AG04450 (cell line): ENCODE measurements at regions not wholly inside any gene's neighbourhood (a gene's known extent, or its start where the extent isn't known, plus 50 kb on each side); places are given as distances from the start of the nearest gene placed in this dataset.
"Not testable (repeated sequence)": the region's sequence is repeated elsewhere in the genome, so short reads cannot be mapped to it uniquely, and the experiment has no call there.

Source experiments
- CTCF ChIA-PET: fragments of 300-600, 350-600 bp; formaldehyde crosslinking; extraction: SDS; loops from one replicate; lab custom pipeline; 2022; ENCODE audit warnings: antibody characterized with exemption, inconsistent platforms; lab: Charles Lee
- POLR2A ChIA-PET: fragments of 350-600 bp; formaldehyde crosslinking; extraction: SDS; loops from one replicate; lab custom pipeline; 2021; ENCODE audit warnings: antibody characterized with exemption, inconsistent platforms; lab: Yijun Ruan, JAX
- DNase-seq: peaks from one replicate; pipeline ENCODE4 v3.0.0-alpha.2; 2011; ENCODE audit warnings: low read depth, low spot score
- H3K27ac ChIP-seq: one replicate; pipeline ENCODE4 v1.5.1; 2012; ENCODE audit warnings: low read depth, low read length, control low read depth
- H3K27me3 ChIP-seq: one replicate; pipeline ENCODE4 v1.6.0; 2012; ENCODE audit warnings: low read length; ENCODE audit not compliant: control insufficient read depth, insufficient read depth
- H3K4me3 ChIP-seq: 2 replicates; pipeline ENCODE4 v1.5.1; 2011; ENCODE audit warnings: mild to moderate bottlenecking, low read depth, low read length, control low read depth
- H3K9me3 ChIP-seq: 2 replicates; pipeline ENCODE4 v1.5.1; 2012; ENCODE audit warnings: low read length; ENCODE audit not compliant: control insufficient read depth, insufficient read depth
- TF ChIP-seq, protein P1 (sequence below): IDR thresholded peaks from 2 replicates; pipeline ENCODE4 v1.5.1; 2011; ENCODE audit warnings: low read depth, low read length, control low read depth, inconsistent platforms

DNA sequence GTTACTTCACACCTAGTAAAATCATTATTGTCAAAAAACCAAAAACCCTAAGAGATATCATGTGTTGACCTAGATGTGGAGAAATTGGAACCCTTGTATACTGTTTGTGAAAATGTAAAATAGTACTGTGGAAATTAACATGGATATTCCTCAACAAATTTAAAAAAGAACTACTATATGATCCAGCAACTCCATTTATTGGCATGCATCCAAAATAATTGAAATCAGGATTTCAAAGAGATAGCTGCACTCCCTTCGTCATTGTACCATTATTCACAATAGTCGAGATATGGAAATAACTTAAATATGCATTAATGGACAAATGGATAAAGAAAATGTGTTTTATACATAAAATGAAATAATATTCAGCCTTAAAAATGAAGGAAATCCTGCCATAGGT lies 105.3 kb upstream of the ZC3H15 start:
- H3K27ac ChIP-seq: no peak overlapping the region
- H3K27me3 ChIP-seq: no peaks in the 10 kb centered on the region
- no peak for DNase-seq
- CTCF ChIA-PET: no interaction called here
- POLR2A ChIA-PET: no interaction called here
- H3K4me3 ChIP-seq: no peak overlapping the region
- TF ChIP-seq, protein P1, sequence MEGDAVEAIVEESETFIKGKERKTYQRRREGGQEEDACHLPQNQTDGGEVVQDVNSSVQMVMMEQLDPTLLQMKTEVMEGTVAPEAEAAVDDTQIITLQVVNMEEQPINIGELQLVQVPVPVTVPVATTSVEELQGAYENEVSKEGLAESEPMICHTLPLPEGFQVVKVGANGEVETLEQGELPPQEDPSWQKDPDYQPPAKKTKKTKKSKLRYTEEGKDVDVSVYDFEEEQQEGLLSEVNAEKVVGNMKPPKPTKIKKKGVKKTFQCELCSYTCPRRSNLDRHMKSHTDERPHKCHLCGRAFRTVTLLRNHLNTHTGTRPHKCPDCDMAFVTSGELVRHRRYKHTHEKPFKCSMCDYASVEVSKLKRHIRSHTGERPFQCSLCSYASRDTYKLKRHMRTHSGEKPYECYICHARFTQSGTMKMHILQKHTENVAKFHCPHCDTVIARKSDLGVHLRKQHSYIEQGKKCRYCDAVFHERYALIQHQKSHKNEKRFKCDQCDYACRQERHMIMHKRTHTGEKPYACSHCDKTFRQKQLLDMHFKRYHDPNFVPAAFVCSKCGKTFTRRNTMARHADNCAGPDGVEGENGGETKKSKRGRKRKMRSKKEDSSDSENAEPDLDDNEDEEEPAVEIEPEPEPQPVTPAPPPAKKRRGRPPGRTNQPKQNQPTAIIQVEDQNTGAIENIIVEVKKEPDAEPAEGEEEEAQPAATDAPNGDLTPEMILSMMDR: no peak
- peaks cover 3% of the 10 kb centered on the region; the same call in 1 of the 2 replicates for H3K9me3 ChIP-seq

DNA sequence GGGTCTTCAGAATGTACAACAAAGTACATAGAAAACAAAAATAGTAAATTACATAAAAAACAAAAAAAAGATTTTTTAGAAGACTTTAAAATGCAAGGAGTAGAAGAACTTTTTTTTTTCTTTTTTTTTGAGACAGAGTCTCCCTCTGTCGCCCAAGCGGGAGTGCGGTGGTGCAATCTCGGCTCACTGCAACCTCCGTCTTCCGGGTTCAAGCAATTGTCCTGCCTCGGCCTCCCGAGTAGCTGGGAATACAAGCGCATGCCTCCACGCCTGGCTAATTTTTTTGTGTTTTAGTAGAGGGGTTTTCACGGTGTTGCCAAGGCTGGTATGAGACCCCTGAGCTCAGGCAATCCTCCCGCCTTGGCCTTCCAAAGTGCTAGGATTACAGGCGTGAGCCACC lies 104.5 kb upstream of the ZC3H15 start:
- DNase-seq: no peak
- peaks cover 6% of the 10 kb centered on the region; the same call in 1 of the 2 replicates for H3K9me3 ChIP-seq
- H3K27ac ChIP-seq: no peak overlapping the region
- H3K27me3 ChIP-seq: no peaks in the 10 kb centered on the region
- no peak overlapping the region for H3K4me3 ChIP-seq
- TF ChIP-seq, protein P1: no peak
- CTCF ChIA-PET: no interaction called here
- POLR2A ChIA-PET: no interaction called here

DNA sequence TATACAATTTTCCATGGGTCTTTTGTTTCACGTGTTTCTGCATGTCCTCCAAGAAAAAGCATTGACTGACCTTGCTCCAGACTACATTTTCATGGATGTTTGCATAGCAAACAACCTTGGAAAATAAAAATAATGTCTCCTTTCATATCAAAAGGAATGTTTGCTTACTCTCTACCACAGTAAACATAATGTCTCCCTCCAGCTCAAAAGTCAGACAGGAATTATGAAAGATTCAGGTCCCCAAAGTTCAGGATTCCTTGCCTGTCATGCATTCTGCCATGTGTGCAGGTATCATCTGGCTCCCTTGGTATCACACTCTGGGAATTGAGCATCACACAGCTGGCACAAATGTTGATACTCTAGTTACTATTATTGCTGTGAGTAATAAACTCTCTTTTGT lies 103.1 kb upstream of the ZC3H15 start:
- POLR2A ChIA-PET: no interaction called here
- DNase-seq: no peak

DNA sequence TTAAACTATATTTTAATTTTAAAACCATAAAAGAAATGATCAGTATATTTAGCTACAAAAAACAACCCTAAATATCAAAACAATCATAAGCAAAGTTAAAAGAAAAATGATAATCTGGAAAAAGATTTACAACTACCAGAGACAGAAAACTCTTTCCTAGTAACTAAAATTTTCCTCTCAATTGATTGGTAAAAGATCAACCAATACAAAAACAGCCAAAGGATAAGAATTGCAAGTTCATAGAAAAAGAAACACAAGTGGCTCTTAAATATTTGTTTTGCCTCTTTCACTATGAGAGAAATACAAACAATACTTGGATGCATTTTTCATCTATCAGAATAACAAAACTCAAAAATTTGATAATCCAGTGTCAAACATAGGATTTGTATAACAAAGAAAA lies 101.8 kb upstream of the ZC3H15 start:
- ChIA-PET CTCF (no interaction called here), POLR2A (no interaction called here)
- Histone ChIP-seq H3K4me3 (no peak overlapping the region), H3K27ac (no peak overlapping the region), H3K9me3 (peaks cover 6% of the 10 kb centered on the region; the same call in 1 of the 2 replicates), H3K27me3 (no peaks in the 10 kb centered on the region)
- TF ChIP-seq, protein P1: no peak
- no peak for DNase-seq

More for the DNA sequence above, 103.1 kb upstream of the ZC3H15 start:
- no peaks in the 10 kb centered on the region for H3K27me3 ChIP-seq
- H3K4me3 ChIP-seq: no peak overlapping the region
- CTCF ChIA-PET: no interaction called here
- H3K27ac ChIP-seq: no peak overlapping the region
- TF ChIP-seq, protein P1: no peak
- peaks cover 6% of the 10 kb centered on the region; the same call in 1 of the 2 replicates for H3K9me3 ChIP-seq

DNA sequence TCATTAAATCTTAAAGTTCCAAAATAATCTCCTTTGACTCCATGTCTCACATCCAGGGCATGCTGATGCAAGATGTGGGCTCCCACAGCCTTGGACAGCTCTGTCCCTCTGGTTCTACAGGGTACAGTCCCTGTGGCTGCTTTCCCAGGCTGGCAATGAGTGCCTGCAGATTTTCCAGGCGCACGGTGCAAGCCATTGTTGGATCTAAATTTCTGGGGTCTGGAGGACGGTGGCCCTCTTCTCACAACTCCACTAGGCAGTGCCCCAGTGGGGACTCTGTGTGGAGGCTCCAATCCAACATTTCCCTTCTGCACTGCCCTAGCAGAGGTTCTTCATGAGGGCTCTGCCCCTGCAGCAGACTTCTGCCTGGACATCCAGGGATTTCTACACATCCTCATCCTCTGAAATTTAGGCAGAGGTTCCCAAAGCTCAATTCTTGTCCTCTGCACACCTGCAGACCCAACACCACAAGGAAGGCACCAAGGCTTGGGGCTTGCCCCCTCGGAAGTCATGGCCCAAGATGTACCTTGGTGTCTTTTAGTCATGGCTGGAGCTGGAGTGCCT lies 100.3 kb upstream of the ZC3H15 start:
- DNase-seq, H3K27me3 ChIP-seq, CTCF ChIA-PET, H3K4me3 ChIP-seq, POLR2A ChIA-PET, H3K27ac ChIP-seq, H3K9me3 ChIP-seq: not testable (repeated sequence)
